OCI-LY3 (cell line): ENCODE measurements at regions not wholly inside any gene's neighbourhood (a gene's known extent, or its start where the extent isn't known, plus 50 kb on each side); places are given as distances from the start of the nearest gene placed in this dataset.

ENCODE experiments used
- H2AFZ ChIP-seq: fragments of 200-600, 300-600 bp; shearing (Covaris generic); 2 replicates; pipeline ENCODE4 v1.6.0; 2014; ENCODE audit warnings: antibody characterized with exemption, low read depth, low read length
- H3K27ac ChIP-seq: fragments of 200-600, 300-600 bp; sonication (generic); 2 replicates; pipeline ENCODE4 v1.5.1; 2014; ENCODE audit warnings: mild to moderate bottlenecking, low read length, moderate library complexity, mixed read lengths
- H3K27me3 ChIP-seq: fragments of 200-600, 300-600 bp; sonication (generic); 2 replicates; pipeline ENCODE4 v1.6.1; 2014; ENCODE audit warnings: low read depth, low read length, mixed read lengths
- H3K36me3 ChIP-seq: fragments of 200-600, 300-600 bp; sonication (generic); replicated peaks from 2 replicates; pipeline ENCODE3; 2014; ENCODE audit warnings: low read depth, low read length, mixed read lengths
- H3K4me1 ChIP-seq: fragments of 300-600, 200-600 bp; sonication (generic); 2 replicates; pipeline ENCODE4 v1.6.1; 2014; ENCODE audit warnings: low read length, mixed read lengths
- H3K4me2 ChIP-seq: fragments of 200-600, 300-600 bp; sonication (generic); 2 replicates; pipeline ENCODE4 v1.6.1; 2014; ENCODE audit warnings: low read length, mixed read lengths
- H3K4me3 ChIP-seq: fragments of 300-600, 200-600 bp; sonication (generic); 2 replicates; pipeline ENCODE4 v1.5.1; 2014; ENCODE audit warnings: antibody characterized with exemption, mild to moderate bottlenecking, low read length, moderate library complexity
- H3K79me2 ChIP-seq: fragments of 300-600, 200-600 bp; shearing (Covaris generic); 2 replicates; pipeline ENCODE4 v1.6.1; 2014; ENCODE audit warnings: mild to moderate bottlenecking, low read length, mixed read lengths
- H3K9ac ChIP-seq: fragments of 300-600, 200-600 bp; shearing (Covaris generic); 2 replicates; pipeline ENCODE4 v1.6.0; 2014; ENCODE audit warnings: mild to moderate bottlenecking, low read length, moderate library complexity
- H3K9me3 ChIP-seq: fragments of 200-600, 300-600 bp; shearing (Covaris generic); 2 replicates; pipeline ENCODE4 v1.6.1; 2014; ENCODE audit warnings: low read length, mixed read lengths; ENCODE audit not compliant: insufficient read depth
- H4K20me1 ChIP-seq: fragments of 200-600, 300-600 bp; sonication (generic); 2 replicates; pipeline ENCODE4 v1.6.1; 2016; ENCODE audit warnings: low read length, mixed read lengths; ENCODE audit not compliant: insufficient read depth
- CTCF ChIP-seq: fragments of 200-600, 300-600 bp; sonication (generic); IDR thresholded peaks from 2 replicates; pipeline ENCODE4 v1.5.1; 2014; ENCODE audit warnings: antibody characterized with exemption, low read length, low read depth
- EZH2phosphoT487 ChIP-seq: fragments of 200-600 bp; shearing (Covaris generic); IDR thresholded peaks from 2 replicates; pipeline ENCODE4 v1.6.1; 2018; ENCODE audit warnings: antibody characterized with exemption, mixed run types, low read depth

- no peaks in the 10 kb centered on the region for H3K36me3 ChIP-seq
- no peak overlapping the region for H3K27ac ChIP-seq
- no peak overlapping the region for H3K4me3 ChIP-seq
- TF ChIP-seq CTCF (no peak), EZH2phosphoT487 (no peak)
- H4K20me1 ChIP-seq, result no peaks in the 10 kb centered on the region
- no peaks in the 10 kb centered on the region for H3K9me3 ChIP-seq
- no peak overlapping the region for H3K4me2 ChIP-seq
- H3K27me3 ChIP-seq, result no peaks in the 10 kb centered on the region
- no peaks in the 10 kb centered on the region for H3K4me1 ChIP-seq
- H2AFZ ChIP-seq, result no peak overlapping the region
- no peaks in the 10 kb centered on the region for H3K79me2 ChIP-seq
- H3K9ac ChIP-seq, result no peak overlapping the region
Measured at GRCh38 chr9:82780017-82780416, 282.9 kb downstream of the RASEF start.

DNA sequence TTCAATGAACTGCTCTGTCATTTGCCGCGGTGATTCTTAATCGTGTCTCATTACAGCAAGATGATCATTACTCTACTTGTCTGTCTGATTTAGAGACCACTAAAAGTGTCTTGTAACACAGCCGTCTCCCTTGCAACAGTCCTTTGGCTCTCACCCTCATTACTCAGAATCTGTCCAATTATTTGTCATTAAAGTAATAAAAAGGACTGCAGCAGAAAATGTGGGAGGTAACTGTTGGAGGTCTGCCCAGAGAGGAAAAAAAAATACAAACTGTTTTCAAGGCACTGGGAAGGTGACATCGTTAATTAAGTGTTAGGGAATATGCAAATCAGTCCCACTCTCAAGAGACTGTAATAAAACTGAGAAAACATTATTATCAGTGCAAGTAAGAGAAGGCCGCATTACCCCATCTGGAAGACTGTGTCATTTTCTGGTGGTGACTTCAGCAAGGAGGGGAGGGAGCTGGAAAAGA is 281.0 kb downstream of the RASEF start:
- Histone ChIP-seq H3K9ac (no peak overlapping the region), H3K4me1 (no peaks in the 10 kb centered on the region), H3K27me3 (no peaks in the 10 kb centered on the region), H2AFZ (no peak overlapping the region), H3K27ac (no peak overlapping the region), H3K36me3 (no peaks in the 10 kb centered on the region), H3K4me3 (no peak overlapping the region), H3K9me3 (no peaks in the 10 kb centered on the region), H3K4me2 (no peak overlapping the region), H4K20me1 (no peaks in the 10 kb centered on the region), H3K79me2 (no peaks in the 10 kb centered on the region)
- TF ChIP-seq EZH2phosphoT487 (no peak), CTCF (no peak)

GRCh38 chr9:82783045-82783444 is 279.9 kb downstream of the RASEF start:
- Histone ChIP-seq H4K20me1 (no peaks in the 10 kb centered on the region), H3K27ac (no peak overlapping the region), H3K4me2 (no peak overlapping the region), H2AFZ (no peak overlapping the region), H3K79me2 (no peaks in the 10 kb centered on the region), H3K9me3 (no peaks in the 10 kb centered on the region), H3K27me3 (no peaks in the 10 kb centered on the region), H3K9ac (no peak overlapping the region), H3K4me1 (no peaks in the 10 kb centered on the region), H3K36me3 (no peaks in the 10 kb centered on the region), H3K4me3 (no peak overlapping the region)
- TF ChIP-seq EZH2phosphoT487 (no peak), CTCF (no peak)

- Histone ChIP-seq H2AFZ (no peak overlapping the region), H3K9ac (no peak overlapping the region), H3K4me3 (no peak overlapping the region), H3K4me1 (no peaks in the 10 kb centered on the region), H4K20me1 (no peaks in the 10 kb centered on the region), H3K27ac (no peak overlapping the region), H3K4me2 (no peak overlapping the region), H3K36me3 (no peaks in the 10 kb centered on the region), H3K9me3 (no peaks in the 10 kb centered on the region), H3K79me2 (no peaks in the 10 kb centered on the region), H3K27me3 (no peaks in the 10 kb centered on the region)
- no peak for TF ChIP-seq EZH2phosphoT487
Measured at GRCh38 chr9:82784589-82784988, 278.4 kb downstream of the RASEF start.
